ENCODE measurements at regions not wholly inside any gene's neighbourhood (a gene's known extent, or its start where the extent isn't known, plus 50 kb on each side); places are given as distances from the start of the nearest gene placed in this dataset.

GRCh38 chr2:57696016-57696415, 350.6 kb upstream of the VRK2 start:
- CTCF ChIA-PET = interaction anchor here (0.6 kb wide), 1 partner anchor 985 kb away, joined by 4 read pairs; no protein-coding TSS in a partner anchor
- Mint-ChIP-seq H3K4me1 (ENCODE audit: insufficient read depth, unreplicated experiment) (no peaks in the 10 kb centered on the region), H3K36me3 (ENCODE audit: insufficient read depth, unreplicated experiment) (no peaks in the 10 kb centered on the region), H3K27me3 (ENCODE audit: insufficient read depth, unreplicated experiment) (no peaks in the 10 kb centered on the region), H3K27ac (ENCODE audit: low read depth, unreplicated experiment) (no peak overlapping the region), H3K9me3 (ENCODE audit: unreplicated experiment) (no peaks in the 10 kb centered on the region), H3K4me3 (ENCODE audit: unreplicated experiment) (no peak overlapping the region)
- peak; percentile 86 for DNase-seq (ENCODE audit: unreplicated experiment)
- POLR2A ChIA-PET = interaction anchor here (0.6 kb wide), 1 partner anchor 17 kb away, joined by 3 read pairs; no protein-coding TSS in a partner anchor
- intact Hi-C loops (cut with micrococcal nuclease) = no loop called here
- no peak for TF ChIP-seq CTCF (IDR thresholded peaks at IDR 0.05; ENCODE audit: unreplicated experiment)
- no TSS peak for BruUV-seq (replicated peaks)

GRCh38 chr2:57698392-57698791, 348.2 kb upstream of the VRK2 start:
- no peaks in the 10 kb centered on the region for H3K27me3 Mint-ChIP-seq (ENCODE audit: insufficient read depth, unreplicated experiment)
- no TSS peak for BruUV-seq (replicated peaks)
- ChIA-PET CTCF (interaction anchor here (0.6 to 0.8 kb wide), 2 partner anchors 20 to 450 kb away, joined by 3 read pairs; no protein-coding TSS in a partner anchor), POLR2A (no interaction called here)
- no peaks in the 10 kb centered on the region for H3K9me3 Mint-ChIP-seq (ENCODE audit: unreplicated experiment)
- intact Hi-C loops (cut with micrococcal nuclease) = no loop called here
- no peaks in the 10 kb centered on the region for H3K36me3 Mint-ChIP-seq (ENCODE audit: insufficient read depth, unreplicated experiment)
- H3K4me3 Mint-ChIP-seq (ENCODE audit: unreplicated experiment) = no peak overlapping the region
- no peak for DNase-seq (ENCODE audit: unreplicated experiment)
- H3K27ac Mint-ChIP-seq (ENCODE audit: low read depth, unreplicated experiment) = no peak overlapping the region
- no peak for TF ChIP-seq CTCF (IDR thresholded peaks at IDR 0.05; ENCODE audit: unreplicated experiment)
- no peaks in the 10 kb centered on the region for H3K4me1 Mint-ChIP-seq (ENCODE audit: insufficient read depth, unreplicated experiment)

GRCh38 chr2:57698935-57699449, 347.6 kb upstream of the VRK2 start:
- no peaks in the 10 kb centered on the region for H3K9me3 Mint-ChIP-seq (ENCODE audit: unreplicated experiment)
- no peak for DNase-seq (ENCODE audit: unreplicated experiment)

GRCh38 chr2:57701391-57701791, 345.2 kb upstream of the VRK2 start:
- no peaks in the 10 kb centered on the region for H3K4me1 Mint-ChIP-seq (ENCODE audit: insufficient read depth, unreplicated experiment)
- ChIA-PET CTCF (interaction anchor here (0.7 to 1.0 kb wide), 2 partner anchors 9 to 69 kb away, joined by 4 to 5 read pairs; no protein-coding TSS in a partner anchor), POLR2A (interaction anchor here (0.6 kb wide), 1 partner anchor 988 kb away, joined by 3 read pairs; no protein-coding TSS in a partner anchor)
- no peak for TF ChIP-seq CTCF (IDR thresholded peaks at IDR 0.05; ENCODE audit: unreplicated experiment)
- no peak overlapping the region for H3K4me3 Mint-ChIP-seq (ENCODE audit: unreplicated experiment)
- peak overlapping the region; percentile 37 for H3K27ac Mint-ChIP-seq (ENCODE audit: low read depth, unreplicated experiment)
- BruUV-seq (replicated peaks) = no TSS peak
- no peak for DNase-seq (ENCODE audit: unreplicated experiment)
- H3K9me3 Mint-ChIP-seq (ENCODE audit: unreplicated experiment) = no peaks in the 10 kb centered on the region
- intact Hi-C loops (cut with micrococcal nuclease) = loop anchor here (10.0 kb wide), 1 partner anchor 1923 kb away; no protein-coding TSS in a partner anchor
- no peaks in the 10 kb centered on the region for H3K27me3 Mint-ChIP-seq (ENCODE audit: insufficient read depth, unreplicated experiment)
- no peaks in the 10 kb centered on the region for H3K36me3 Mint-ChIP-seq (ENCODE audit: insufficient read depth, unreplicated experiment)

More at GRCh38 chr2:57698935-57699449, 347.6 kb upstream of the VRK2 start:
- H3K4me1 Mint-ChIP-seq (ENCODE audit: insufficient read depth, unreplicated experiment) = no peaks in the 10 kb centered on the region
- TF ChIP-seq CTCF (IDR thresholded peaks at IDR 0.05; ENCODE audit: unreplicated experiment) = no peak
- ChIA-PET CTCF (interaction anchor here (0.5 kb wide), 1 partner anchor 699 kb away, joined by 3 read pairs; no protein-coding TSS in a partner anchor), POLR2A (no interaction called here)
- BruUV-seq (replicated peaks) = no TSS peak
- intact Hi-C loops (cut with micrococcal nuclease) = no loop called here
- no peak overlapping the region for H3K4me3 Mint-ChIP-seq (ENCODE audit: unreplicated experiment)
- H3K27ac Mint-ChIP-seq (ENCODE audit: low read depth, unreplicated experiment) = no peak overlapping the region
- H3K27me3 Mint-ChIP-seq (ENCODE audit: insufficient read depth, unreplicated experiment) = no peaks in the 10 kb centered on the region
- H3K36me3 Mint-ChIP-seq (ENCODE audit: insufficient read depth, unreplicated experiment) = no peaks in the 10 kb centered on the region
